SK-N-SH (cell line): ENCODE measurements at regions not wholly inside any gene's neighbourhood (a gene's known extent, or its start where the extent isn't known, plus 50 kb on each side); places are given as distances from the start of the nearest gene placed in this dataset.

Experiments used
- CTCF ChIA-PET: fragments of 300-600, 350-600 bp; formaldehyde crosslinking; extraction: SDS; loops from one replicate; lab custom pipeline; 2021; lab: Yijun Ruan, JAX
- POLR2A ChIA-PET: fragments of 350-600 bp; sonication (Branson Sonifier 250); formaldehyde crosslinking; extraction: SDS; loops from one replicate; lab custom pipeline; 2020; ENCODE audit warnings: antibody characterized with exemption, inconsistent platforms; lab: Yijun Ruan, JAX
- DNase-seq: peaks from one replicate; pipeline ENCODE4 v3.0.0; 2012
- H2AFZ ChIP-seq: fragments of 200-600 bp; sonication (generic); 2 replicates; pipeline ENCODE4 v1.8.1; 2016; ENCODE audit warnings: antibody characterized with exemption, mild to moderate bottlenecking, low read depth
- H3F3A ChIP-seq: fragments of 200-600 bp; sonication (generic); replicated peaks from 2 replicates; pipeline ENCODE3; 2016; ENCODE audit warnings: antibody characterized with exemption, mild to moderate bottlenecking; ENCODE audit not compliant: insufficient read depth
- H3K27ac ChIP-seq, 2 experiments: fragments of 200-500 bp in 1 of 2; fragments of 200-600 bp in 1 of 2; sonication (Bioruptor generic) in 1 of 2; sonication (generic), shearing (Covaris generic) in 1 of 2; 2 replicates each; pipeline versions ENCODE4 v1.5.1 to v1.6.1; 2014 to 2016; ENCODE audit warnings: low read depth in 2 of 2, inconsistent platforms in 1 of 2, low read length in 1 of 2, mild to moderate bottlenecking in 1 of 2, mixed read lengths in 1 of 2
- H3K27me3 ChIP-seq: fragments of 200-600 bp; sonication (generic), shearing (Covaris generic); 2 replicates; pipeline ENCODE4 v1.6.1; 2016; ENCODE audit warnings: mixed run types; ENCODE audit not compliant: insufficient read depth
- H3K36me3 ChIP-seq, 2 experiments: fragments of 200-500 bp in 1 of 2; fragments of 200-600 bp in 1 of 2; sonication (Bioruptor generic) in 1 of 2; sonication (generic) in 1 of 2; replicated peaks in 1 of 2; 2 replicates each; pipeline versions ENCODE3 to v1.5.1; 2014 to 2016; ENCODE audit warnings: low read length in 1 of 2, mild to moderate bottlenecking in 1 of 2; ENCODE audit not compliant: insufficient read depth in 2 of 2, control insufficient read depth in 1 of 2
- H3K4me1 ChIP-seq, 2 experiments: fragments of 200-500 bp in 1 of 2; fragments of 200-600 bp in 1 of 2; sonication (Bioruptor generic) in 1 of 2; sonication (generic), shearing (Covaris generic) in 1 of 2; 2 replicates each; pipeline versions ENCODE4 v1.5.1 to v1.6.1; 2014 to 2016; ENCODE audit warnings: low read depth in 1 of 2, low read length in 1 of 2, mixed run types in 1 of 2; ENCODE audit not compliant: insufficient read depth in 2 of 2, control insufficient read depth in 1 of 2
- H3K4me2 ChIP-seq: fragments of 200-600 bp; sonication (generic), shearing (Covaris generic); 2 replicates; pipeline ENCODE4 v1.6.1; 2017; ENCODE audit warnings: mixed run types
- H3K4me3 ChIP-seq, 2 experiments: fragments of 200-500 bp in 1 of 2; fragments of 200-600 bp in 1 of 2; sonication (Bioruptor generic) in 1 of 2; sonication (generic), shearing (Covaris generic) in 1 of 2; 2 replicates each; pipeline versions ENCODE4 v1.5.1 to v1.8.1; 2014 to 2016; ENCODE audit warnings: low read depth in 2 of 2, inconsistent platforms in 1 of 2, low read length in 1 of 2, mild to moderate bottlenecking in 1 of 2, mixed read lengths in 1 of 2, moderate library complexity in 1 of 2
- H3K79me2 ChIP-seq: fragments of 200-600 bp; sonication (generic); 2 replicates; pipeline ENCODE4 v1.8.1; 2017; ENCODE audit warnings: mild to moderate bottlenecking; ENCODE audit not compliant: insufficient read depth
- H3K9ac ChIP-seq: fragments of 200-600 bp; sonication (generic); 2 replicates; pipeline ENCODE4 v1.6.1; 2017; ENCODE audit warnings: mixed run types
- H3K9me2 ChIP-seq: fragments of 200-600 bp; sonication (generic); 2 replicates; pipeline ENCODE4 v1.6.1; 2017; ENCODE audit warnings: mixed run types
- H3K9me3 ChIP-seq: fragments of 200-600 bp; sonication (generic); 2 replicates; pipeline ENCODE4 v1.6.1; 2017; ENCODE audit warnings: mixed run types, mild to moderate bottlenecking, moderate library complexity
- H4K20me1 ChIP-seq: fragments of 200-600 bp; sonication (generic); 2 replicates; pipeline ENCODE4 v1.6.1; 2017; ENCODE audit warnings: mild to moderate bottlenecking, mixed run types; ENCODE audit not compliant: insufficient read depth
- CHD2 ChIP-seq: fragments of 150-350 bp; IDR thresholded peaks from 2 replicates; pipeline ENCODE4 v1.6.1; 2018; ENCODE audit warnings: low read length; ENCODE audit not compliant: partially characterized antibody
- CTCF ChIP-seq: fragments of 200-600 bp; sonication (generic); IDR thresholded peaks from 2 replicates; pipeline ENCODE4 v1.6.1; 2017; ENCODE audit warnings: antibody characterized with exemption, mild to moderate bottlenecking, moderate library complexity
- ELF1 ChIP-seq: IDR thresholded peaks from 2 replicates; pipeline ENCODE4 v1.4.0; 2012
- EZH2phosphoT487 ChIP-seq: fragments of 200-600 bp; sonication (generic); IDR thresholded peaks from 2 replicates; pipeline ENCODE4 v1.6.1; 2017; ENCODE audit warnings: low read depth, mixed run types, mild to moderate bottlenecking, antibody characterized with exemption, moderate library complexity, borderline replicate concordance
- FOSL2 ChIP-seq: IDR thresholded peaks from 2 replicates; pipeline ENCODE4 v1.4.0; 2012; ENCODE audit warnings: low read depth, mild to moderate bottlenecking, moderate library complexity, borderline replicate concordance
- FOXJ3 ChIP-seq: sonication (generic); formaldehyde crosslinking; IDR thresholded peaks from 2 replicates; pipeline ENCODE4 v1.5.1; 2020; ENCODE audit warnings: mild to moderate bottlenecking, missing genetic modification reagents
- FOXM1 ChIP-seq: IDR thresholded peaks from 2 replicates; pipeline ENCODE4 v1.4.0; 2012; ENCODE audit warnings: low read depth, mild to moderate bottlenecking
- GATA2 ChIP-seq: sonication (generic); formaldehyde crosslinking; IDR thresholded peaks from 2 replicates; pipeline ENCODE4 v1.5.0; 2020; ENCODE audit warnings: mild to moderate bottlenecking, missing genetic modification reagents
- JUND ChIP-seq: IDR thresholded peaks from 2 replicates; pipeline ENCODE4 v1.4.0; 2012
- NFIC ChIP-seq: IDR thresholded peaks from 2 replicates; pipeline ENCODE4 v1.4.0; 2012; ENCODE audit warnings: borderline replicate concordance
- REST ChIP-seq: IDR thresholded peaks from 2 replicates; pipeline ENCODE4 v1.6.1; 2012; ENCODE audit warnings: mild to moderate bottlenecking, low read depth, low read length, moderate library complexity
- RFX5 ChIP-seq: IDR thresholded peaks from 2 replicates; pipeline ENCODE4 v1.6.1; 2012; ENCODE audit warnings: mild to moderate bottlenecking, improper control_type of control experiment, low read length
- RXRA ChIP-seq: IDR thresholded peaks from 2 replicates; pipeline ENCODE4 v1.4.0; 2012; ENCODE audit warnings: low read depth, mild to moderate bottlenecking, borderline replicate concordance
- TAF1 ChIP-seq: IDR thresholded peaks from 2 replicates; pipeline ENCODE4 v1.6.1; 2012; ENCODE audit warnings: low read depth, mild to moderate bottlenecking, low read length, moderate library complexity, borderline replicate concordance
- TCF12 ChIP-seq: IDR thresholded peaks from 2 replicates; pipeline ENCODE4 v1.4.0; 2012
- TEAD4 ChIP-seq: IDR thresholded peaks from 2 replicates; pipeline ENCODE4 v1.4.0; 2012; ENCODE audit warnings: mild to moderate bottlenecking, borderline replicate concordance; ENCODE audit not compliant: insufficient read depth
- WGBS: methylation state at CpG from one replicate; pipeline ENCODE4 v1.1.6; 2017; ENCODE audit warnings: low lambda C conversion rate; 5-methylcytosine and 5-hydroxymethylcytosine counted together
- TF ChIP-seq, protein P1 (sequence below): IDR thresholded peaks from 2 replicates; pipeline ENCODE4 v1.4.0; 2012; ENCODE audit warnings: low read depth, borderline replicate concordance
- TF ChIP-seq, protein P2 (sequence below): fragments of 150-350 bp; IDR thresholded peaks from 2 replicates; pipeline ENCODE4 v1.6.1; 2016; ENCODE audit warnings: mild to moderate bottlenecking, low read depth, low read length
- TF ChIP-seq, protein P3 (sequence below): IDR thresholded peaks from 2 replicates; pipeline ENCODE4; 2012

GRCh38 chr7:115133248-115133647 is 211.4 kb downstream of the MDFIC start:
- no peaks in the 10 kb centered on the region for H3K79me2 ChIP-seq
- H3K9ac ChIP-seq = no peak overlapping the region
- POLR2A ChIA-PET = no interaction called here
- no peak for DNase-seq
- H3K36me3 ChIP-seq = no peaks in the 10 kb centered on the region
- H2AFZ ChIP-seq = no peak overlapping the region
- H3K27me3 ChIP-seq = no peaks in the 10 kb centered on the region
- TF ChIP-seq JUND (no peak), ELF1 (no peak), TEAD4 (no peak), CTCF (no peak), FOSL2 (no peak), FOXJ3 (CRISPR knock-in tag) (no peak), TAF1 (no peak), NFIC (no peak), CHD2 (no peak), TCF12 (no peak), FOXM1 (no peak), GATA2 (no peak), RXRA (no peak)
- TF ChIP-seq, protein P1, sequence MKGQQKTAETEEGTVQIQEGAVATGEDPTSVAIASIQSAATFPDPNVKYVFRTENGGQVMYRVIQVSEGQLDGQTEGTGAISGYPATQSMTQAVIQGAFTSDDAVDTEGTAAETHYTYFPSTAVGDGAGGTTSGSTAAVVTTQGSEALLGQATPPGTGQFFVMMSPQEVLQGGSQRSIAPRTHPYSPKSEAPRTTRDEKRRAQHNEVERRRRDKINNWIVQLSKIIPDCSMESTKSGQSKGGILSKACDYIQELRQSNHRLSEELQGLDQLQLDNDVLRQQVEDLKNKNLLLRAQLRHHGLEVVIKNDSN = no peak
- TF ChIP-seq, protein P2, sequence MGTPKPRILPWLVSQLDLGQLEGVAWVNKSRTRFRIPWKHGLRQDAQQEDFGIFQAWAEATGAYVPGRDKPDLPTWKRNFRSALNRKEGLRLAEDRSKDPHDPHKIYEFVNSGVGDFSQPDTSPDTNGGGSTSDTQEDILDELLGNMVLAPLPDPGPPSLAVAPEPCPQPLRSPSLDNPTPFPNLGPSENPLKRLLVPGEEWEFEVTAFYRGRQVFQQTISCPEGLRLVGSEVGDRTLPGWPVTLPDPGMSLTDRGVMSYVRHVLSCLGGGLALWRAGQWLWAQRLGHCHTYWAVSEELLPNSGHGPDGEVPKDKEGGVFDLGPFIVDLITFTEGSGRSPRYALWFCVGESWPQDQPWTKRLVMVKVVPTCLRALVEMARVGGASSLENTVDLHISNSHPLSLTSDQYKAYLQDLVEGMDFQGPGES = no peak
- H3K4me1 ChIP-seq = no peaks in the 10 kb centered on the region
- H3K9me3 ChIP-seq = no peaks in the 10 kb centered on the region
- CTCF ChIA-PET = no interaction called here
- H3K4me2 ChIP-seq = no peak overlapping the region
- H3F3A ChIP-seq = no peaks in the 10 kb centered on the region
- H3K27ac ChIP-seq = no peak overlapping the region
- 15% methylated on average over 5 of the region's 5 CpGs for WGBS
- no peak overlapping the region for H3K4me3 ChIP-seq
- no peaks in the 10 kb centered on the region for H3K9me2 ChIP-seq
- H4K20me1 ChIP-seq = no peaks in the 10 kb centered on the region

DNA sequence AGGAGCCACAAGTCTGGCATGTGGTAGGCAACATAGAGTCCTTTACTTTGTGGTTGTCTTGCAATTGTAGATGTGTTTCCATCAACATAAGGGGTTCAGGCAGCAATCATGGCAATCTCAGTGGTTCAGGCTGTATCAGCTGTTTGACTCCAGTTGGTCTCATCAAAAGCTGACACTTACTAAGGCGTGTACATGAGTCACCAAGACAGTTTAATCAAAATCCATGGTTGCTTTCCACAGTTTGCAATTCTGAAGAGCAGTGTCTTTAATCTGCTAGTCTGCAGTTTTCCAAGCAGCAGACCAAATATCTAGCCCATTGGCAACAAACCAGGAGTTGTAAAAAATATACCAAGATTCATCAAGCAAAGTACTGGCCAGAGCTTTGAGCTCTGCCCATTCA is 210.2 kb downstream of the MDFIC start:
- no peak overlapping the region for H3K27ac ChIP-seq
- no peaks in the 10 kb centered on the region for H3K79me2 ChIP-seq

More for the DNA sequence above, 210.2 kb downstream of the MDFIC start:
- Histone ChIP-seq H3K9ac (no peak overlapping the region), H3K4me1 (no peaks in the 10 kb centered on the region), H2AFZ (no peak overlapping the region), H3K4me3 (no peak overlapping the region), H4K20me1 (no peaks in the 10 kb centered on the region), H3K4me2 (no peak overlapping the region), H3K9me3 (no peaks in the 10 kb centered on the region), H3K27me3 (no peaks in the 10 kb centered on the region), H3K36me3 (no peaks in the 10 kb centered on the region), H3K9me2 (0 out of 2 replicates have a peak, but pooled peaks cover 3% of the 10 kb centered on the region), H3F3A (no peaks in the 10 kb centered on the region)
- WGBS = 10% methylated on average over 1 of the region's 1 CpG
- TF ChIP-seq REST (no peak), TCF12 (no peak), ELF1 (no peak), RFX5 (no peak), EZH2phosphoT487 (no peak), TEAD4 (no peak)
- TF ChIP-seq, protein P3, sequence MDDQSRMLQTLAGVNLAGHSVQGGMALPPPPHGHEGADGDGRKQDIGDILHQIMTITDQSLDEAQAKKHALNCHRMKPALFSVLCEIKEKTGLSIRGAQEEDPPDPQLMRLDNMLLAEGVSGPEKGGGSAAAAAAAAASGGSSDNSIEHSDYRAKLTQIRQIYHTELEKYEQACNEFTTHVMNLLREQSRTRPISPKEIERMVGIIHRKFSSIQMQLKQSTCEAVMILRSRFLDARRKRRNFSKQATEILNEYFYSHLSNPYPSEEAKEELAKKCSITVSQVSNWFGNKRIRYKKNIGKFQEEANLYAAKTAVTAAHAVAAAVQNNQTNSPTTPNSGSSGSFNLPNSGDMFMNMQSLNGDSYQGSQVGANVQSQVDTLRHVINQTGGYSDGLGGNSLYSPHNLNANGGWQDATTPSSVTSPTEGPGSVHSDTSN = no peak
- POLR2A ChIA-PET = no interaction called here
- no peak for DNase-seq
- CTCF ChIA-PET = no interaction called here
